IPS DF 6.9 (cell line): ENCODE measurements at regions not wholly inside any gene's neighbourhood (a gene's known extent, or its start where the extent isn't known, plus 50 kb on each side); places are given as distances from the start of the nearest gene placed in this dataset.

ENCODE experiments used
- DNase-seq: peaks from one replicate; pipeline ENCODE4 v3.0.0-alpha.2; 2013; ENCODE audit warnings: low read depth, low spot score
- H3K27ac ChIP-seq: one replicate; pipeline ENCODE4 v1.5.1; 2013; ENCODE audit warnings: low read length, control low read depth
- H3K27me3 ChIP-seq: 2 replicates; pipeline ENCODE4 v1.6.1; 2013; ENCODE audit warnings: mild to moderate bottlenecking, low read length; ENCODE audit not compliant: control insufficient read depth, insufficient read depth
- H3K36me3 ChIP-seq: 2 replicates; pipeline ENCODE4 v1.6.1; 2013; ENCODE audit warnings: low read length; ENCODE audit not compliant: control insufficient read depth, insufficient read depth
- H3K4me1 ChIP-seq: 2 replicates; pipeline ENCODE4 v1.6.1; 2013; ENCODE audit warnings: low read length; ENCODE audit not compliant: control insufficient read depth, insufficient read depth
- H3K4me3 ChIP-seq: 2 replicates; pipeline ENCODE4 v1.5.1; 2013; ENCODE audit warnings: mild to moderate bottlenecking, low read length
- H3K9me3 ChIP-seq: 2 replicates; pipeline ENCODE4 v1.6.1; 2013; ENCODE audit warnings: low read length, inconsistent platforms; ENCODE audit not compliant: control insufficient read depth, insufficient read depth
- WGBS: extraction: QIAGEN DNeasy Blood & Tissue Kit; methylation state at CpG from one replicate; pipeline ENCODE4 v1.1.7; 2013; ENCODE audit warnings: mixed read lengths, missing lambda C conversion rate; ENCODE audit not compliant: insufficient read length, insufficient coverage; 5-methylcytosine and 5-hydroxymethylcytosine counted together

DNA sequence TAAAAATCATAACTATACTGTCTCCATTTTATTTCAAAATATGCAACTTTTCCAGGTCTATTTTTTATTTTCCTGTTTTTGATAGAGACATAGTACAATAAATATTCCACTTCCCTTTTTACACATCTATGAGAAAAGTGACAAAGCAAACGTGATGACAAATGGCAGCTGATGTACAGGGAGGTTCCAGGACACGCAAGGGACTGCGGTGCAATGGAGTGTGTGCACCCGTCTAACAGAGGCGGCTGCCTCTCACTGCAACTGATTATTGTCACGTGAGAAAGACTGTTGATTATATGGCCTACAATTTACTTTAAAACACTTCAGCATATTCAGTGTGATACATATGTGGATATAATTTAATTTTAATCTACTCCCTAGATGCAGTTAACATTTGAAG lies 142.6 kb downstream of the LRRC30 start:
- Histone ChIP-seq H3K36me3 (no peaks in the 10 kb centered on the region), H3K9me3 (no peaks in the 10 kb centered on the region), H3K4me3 (no peak overlapping the region), H3K27ac (no peak overlapping the region), H3K27me3 (no peaks in the 10 kb centered on the region), H3K4me1 (no peaks in the 10 kb centered on the region)
- DNase-seq = no peak
- no CpG with 5 or more reads among the region's 6 CpGs for WGBS

DNA sequence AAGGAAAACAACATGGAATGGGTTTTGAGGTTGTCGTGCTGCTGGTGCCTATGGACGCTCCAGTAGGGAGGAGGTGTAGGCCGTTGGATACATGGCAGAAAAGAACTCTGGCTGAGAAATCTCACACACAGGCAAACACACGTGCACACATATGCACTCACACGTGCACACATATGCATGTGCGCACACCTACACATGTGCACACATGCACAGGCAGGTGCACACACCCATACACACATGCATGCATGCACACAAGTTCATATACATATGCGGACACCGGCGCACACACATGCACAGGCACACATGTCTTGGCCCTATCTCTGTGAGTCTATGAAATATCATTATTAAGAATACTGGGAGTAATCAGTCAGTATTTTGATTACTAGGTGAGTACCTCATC lies 150.4 kb downstream of the LRRC30 start:
- Histone ChIP-seq H3K4me3 (no peak overlapping the region), H3K27ac (no peak overlapping the region), H3K9me3 (no peaks in the 10 kb centered on the region), H3K27me3 (no peaks in the 10 kb centered on the region), H3K4me1 (no peaks in the 10 kb centered on the region), H3K36me3 (no peaks in the 10 kb centered on the region)
- no CpG with 5 or more reads among the region's 9 CpGs for WGBS
- DNase-seq = no peak

DNA sequence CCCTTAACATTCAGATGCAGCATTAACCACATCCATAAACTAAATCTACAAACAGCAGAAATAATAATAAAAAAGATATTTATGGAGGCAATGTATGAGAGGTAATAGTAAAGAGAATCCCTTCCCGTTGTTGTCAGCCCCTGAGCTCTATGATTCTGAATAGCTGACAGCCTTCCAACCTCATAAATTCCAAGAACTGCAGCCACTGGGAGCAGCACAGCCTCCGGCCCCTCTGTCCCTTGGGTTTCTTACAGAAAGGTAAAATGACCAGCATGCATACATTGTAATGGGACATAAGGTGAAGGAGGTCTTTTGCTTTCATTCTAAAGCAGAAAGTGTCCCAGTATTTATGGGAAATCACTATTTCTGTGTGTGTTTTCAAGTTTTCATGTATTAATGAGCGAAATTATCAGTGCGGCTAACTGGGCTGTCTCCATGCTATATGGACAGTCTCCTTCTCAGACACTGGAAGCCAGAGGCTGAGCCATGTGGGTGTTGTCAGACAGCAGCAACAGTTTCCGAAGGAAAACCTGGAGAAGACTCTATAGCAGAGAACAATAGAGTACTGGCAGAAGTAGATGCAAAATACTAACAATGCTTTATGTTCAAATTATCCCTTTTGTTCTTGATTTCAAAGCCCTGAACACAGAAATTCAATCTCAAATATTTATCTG lies 151.6 kb downstream of the LRRC30 start:
- no peak overlapping the region for H3K4me3 ChIP-seq
- no peak overlapping the region for H3K27ac ChIP-seq
- DNase-seq = no peak
- no peaks in the 10 kb centered on the region for H3K4me1 ChIP-seq
- no peaks in the 10 kb centered on the region for H3K9me3 ChIP-seq
- no CpG with 5 or more reads among the region's 5 CpGs for WGBS
- no peaks in the 10 kb centered on the region for H3K36me3 ChIP-seq
- H3K27me3 ChIP-seq = no peaks in the 10 kb centered on the region

DNA sequence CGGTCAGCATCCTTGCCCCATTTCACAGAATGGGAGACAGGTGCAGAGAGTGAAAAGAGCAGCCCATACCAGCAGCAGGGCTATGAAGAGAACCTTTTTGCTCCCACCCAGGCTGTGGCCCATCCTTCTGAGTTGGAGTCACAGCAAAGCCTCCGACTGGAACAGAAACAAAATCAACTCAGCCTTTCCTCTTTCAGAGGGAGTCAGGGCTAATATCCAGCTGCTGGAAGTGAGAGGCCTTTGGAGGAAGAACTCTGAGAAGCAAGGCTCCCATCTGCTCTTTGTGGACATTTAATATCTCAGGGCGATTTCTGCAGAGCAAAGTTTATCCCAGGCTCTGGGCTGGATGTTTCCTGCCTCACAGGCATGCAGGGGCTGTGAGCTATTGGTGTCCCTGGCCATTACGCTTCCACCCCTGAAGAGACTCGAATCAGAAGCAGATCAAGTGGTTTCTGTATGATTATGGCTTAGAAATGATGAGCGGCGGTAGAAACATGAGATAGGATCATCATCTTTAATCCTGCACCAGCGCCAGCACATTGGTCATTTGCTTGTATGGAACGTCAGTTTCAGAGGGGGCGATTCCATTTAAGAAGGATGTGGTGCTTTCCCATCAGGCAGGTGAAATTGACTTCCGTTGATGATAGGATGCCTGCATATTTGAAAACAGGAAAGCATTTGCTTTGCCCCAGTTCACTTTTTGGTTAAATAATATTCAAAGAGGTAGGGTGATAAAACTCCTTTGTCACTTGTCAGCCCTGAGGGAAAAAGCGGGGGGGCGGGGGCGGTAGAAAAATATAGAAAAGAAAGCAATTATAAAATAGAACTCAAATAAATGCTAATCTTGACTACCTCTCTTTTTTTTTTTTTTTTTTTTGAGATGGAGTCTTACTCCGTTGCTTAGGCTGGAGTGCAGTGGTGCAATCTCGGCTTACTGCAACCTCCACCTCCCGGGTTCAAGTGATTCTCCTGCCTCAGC lies 152.4 kb downstream of the LRRC30 start:
- no peak for DNase-seq
- WGBS = no CpG with 5 or more reads among the region's 17 CpGs
- Histone ChIP-seq H3K4me1 (no peaks in the 10 kb centered on the region), H3K4me3 (no peak overlapping the region), H3K9me3 (no peaks in the 10 kb centered on the region), H3K27me3 (no peaks in the 10 kb centered on the region), H3K27ac (no peak overlapping the region), H3K36me3 (no peaks in the 10 kb centered on the region)

DNA sequence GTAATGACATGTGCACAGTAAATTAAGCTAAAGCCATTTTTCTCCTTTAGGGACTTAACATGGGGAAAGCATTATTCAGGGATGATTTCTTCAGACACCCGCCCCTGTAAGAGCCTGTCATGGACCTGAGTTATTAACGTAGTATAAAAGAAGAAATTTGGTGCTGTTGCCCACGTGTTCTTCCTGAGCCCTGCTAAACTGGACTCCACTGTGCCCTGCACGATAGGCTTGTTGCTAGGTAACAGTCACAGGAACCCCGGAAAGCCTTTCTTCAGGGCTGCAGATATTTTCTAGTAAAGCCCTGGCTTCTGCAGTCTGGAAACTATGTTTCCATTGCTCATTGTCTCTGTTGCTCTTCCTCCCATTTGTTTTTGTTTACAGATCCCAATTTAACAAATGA lies 157.9 kb downstream of the LRRC30 start:
- WGBS = no CpG with 5 or more reads among the region's 5 CpGs

DNA sequence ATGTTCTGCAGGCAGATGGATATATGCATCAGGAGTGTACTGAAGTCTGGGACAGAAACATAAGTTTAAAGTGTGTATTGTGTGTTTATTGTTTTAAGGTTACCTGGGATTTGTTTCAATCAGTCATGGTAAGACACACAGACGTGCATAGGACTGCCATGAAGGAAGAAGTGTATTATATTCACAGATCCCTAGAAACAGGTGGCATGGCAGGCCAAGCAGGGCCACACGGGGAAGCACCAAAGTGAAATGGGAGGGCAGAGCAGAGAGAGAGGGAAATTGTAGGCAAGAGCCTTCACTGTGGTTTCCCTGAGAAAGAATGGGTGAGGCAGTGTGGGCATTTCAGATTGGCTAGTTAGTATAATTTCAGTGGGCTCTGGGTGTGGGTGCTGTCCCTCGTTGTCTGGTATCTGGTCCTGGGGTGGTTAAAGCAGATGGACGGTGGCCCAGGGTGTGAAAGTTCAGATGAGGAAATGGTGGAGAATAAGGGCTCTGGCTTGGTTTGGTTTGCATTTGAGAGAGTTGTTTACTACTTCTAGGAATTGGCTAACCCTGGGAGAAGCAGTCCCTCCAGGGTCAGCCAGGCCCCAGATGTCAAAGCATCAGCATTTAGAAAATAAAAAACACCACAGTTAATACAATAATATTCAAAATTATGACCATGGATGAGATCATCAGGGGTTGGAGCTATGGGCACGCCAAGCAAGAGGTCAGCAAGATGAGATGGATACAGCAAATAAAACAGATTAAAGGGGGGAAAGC lies 160.0 kb downstream of the LRRC30 start:
- H3K4me1 ChIP-seq = no peaks in the 10 kb centered on the region
- no peaks in the 10 kb centered on the region for H3K9me3 ChIP-seq
- H3K4me3 ChIP-seq = no peak overlapping the region
- DNase-seq = no peak
- no CpG with 5 or more reads among the region's 5 CpGs for WGBS
- no peak overlapping the region for H3K27ac ChIP-seq
- H3K27me3 ChIP-seq = 0 out of 2 replicates have a peak, but pooled peaks cover 2% of the 10 kb centered on the region
- H3K36me3 ChIP-seq = no peaks in the 10 kb centered on the region

More for the DNA sequence above, 157.9 kb downstream of the LRRC30 start:
- Histone ChIP-seq H3K27me3 (0 out of 2 replicates have a peak, but pooled peaks cover 2% of the 10 kb centered on the region), H3K4me1 (no peaks in the 10 kb centered on the region), H3K9me3 (no peaks in the 10 kb centered on the region), H3K4me3 (no peak overlapping the region), H3K27ac (no peak overlapping the region), H3K36me3 (no peaks in the 10 kb centered on the region)
- no peak for DNase-seq

DNA sequence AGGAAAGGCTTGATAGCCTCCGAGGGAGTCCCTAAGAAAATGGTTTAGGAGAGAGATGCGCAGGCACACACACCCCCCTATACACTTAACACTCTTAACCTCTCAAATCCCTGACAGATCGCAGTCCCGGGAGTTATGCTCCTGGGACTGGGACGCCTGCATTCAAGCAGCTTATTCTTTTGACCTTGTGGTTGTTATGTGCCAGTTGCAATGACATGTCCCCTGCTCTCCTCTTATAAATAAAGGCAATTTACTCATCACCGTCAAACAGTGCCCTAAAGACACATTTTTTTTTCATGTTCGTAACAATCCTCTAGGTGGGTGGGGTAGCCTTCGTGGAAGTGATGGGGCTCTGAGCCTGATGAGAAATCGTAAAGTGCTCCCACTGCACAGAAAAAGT lies 162.2 kb downstream of the LRRC30 start:
- H3K27ac ChIP-seq = no peak overlapping the region
- H3K4me1 ChIP-seq = no peaks in the 10 kb centered on the region
- H3K36me3 ChIP-seq = no peaks in the 10 kb centered on the region
- H3K9me3 ChIP-seq = no peaks in the 10 kb centered on the region
- H3K27me3 ChIP-seq = 0 out of 2 replicates have a peak, but pooled peaks cover 2% of the 10 kb centered on the region
- no peak for DNase-seq
- no CpG with 5 or more reads among the region's 9 CpGs for WGBS
- H3K4me3 ChIP-seq = no peak overlapping the region

DNA sequence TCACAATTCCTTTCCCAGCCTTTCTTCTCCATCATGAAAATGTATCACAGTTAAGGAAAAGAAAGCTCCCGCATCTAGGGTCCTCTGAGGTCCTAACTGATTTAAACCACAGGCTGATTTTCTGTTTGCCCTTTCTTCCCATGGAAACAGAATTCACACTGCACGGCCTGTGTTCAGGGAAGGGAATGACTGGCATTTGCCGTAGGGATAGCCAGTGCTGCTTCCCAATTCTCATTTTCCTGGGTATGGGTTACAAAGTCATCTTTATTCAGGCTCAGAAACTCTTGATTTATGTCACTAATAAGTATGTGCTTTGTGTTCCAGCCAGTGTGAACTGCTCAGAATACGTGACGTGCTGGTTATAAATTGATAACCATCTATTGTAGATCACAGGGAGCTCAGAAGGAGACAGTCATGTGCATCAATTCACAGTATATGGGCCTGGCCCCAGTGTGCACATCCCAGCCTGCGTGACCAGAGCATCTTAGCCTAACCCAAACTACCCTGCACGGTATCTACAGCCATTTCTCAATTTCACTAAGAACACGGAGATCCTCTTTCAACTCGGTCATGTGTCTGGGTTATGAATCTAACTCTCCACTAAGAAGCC lies 163.3 kb downstream of the LRRC30 start:
- 0 out of 2 replicates have a peak, but pooled peaks cover 2% of the 10 kb centered on the region for H3K27me3 ChIP-seq
- DNase-seq = no peak
- no peak overlapping the region for H3K27ac ChIP-seq
- H3K4me3 ChIP-seq = no peak overlapping the region
- no CpG with 5 or more reads among the region's 9 CpGs for WGBS
- no peaks in the 10 kb centered on the region for H3K9me3 ChIP-seq
- H3K4me1 ChIP-seq = no peaks in the 10 kb centered on the region
- H3K36me3 ChIP-seq = no peaks in the 10 kb centered on the region

DNA sequence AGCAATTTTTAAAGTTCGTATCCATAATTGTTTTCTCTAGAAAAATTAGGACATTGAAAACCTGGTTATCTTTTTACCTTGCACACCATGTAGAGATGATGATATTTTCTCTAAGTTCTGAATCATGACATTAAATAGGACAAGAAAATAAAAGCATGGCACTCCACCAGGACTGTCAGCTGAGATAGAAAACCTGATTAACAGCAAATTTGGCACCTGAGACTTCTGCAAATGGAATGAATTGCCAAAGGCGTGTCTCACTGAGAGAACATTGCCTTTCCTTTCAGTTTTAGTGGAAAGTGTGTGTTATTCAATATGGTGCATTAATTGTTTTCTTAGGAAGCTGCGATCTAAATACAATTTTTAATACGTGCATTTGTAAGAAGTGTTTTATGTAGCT lies 164.7 kb downstream of the LRRC30 start:
- DNase-seq = no peak
- no peak overlapping the region for H3K27ac ChIP-seq
- no peaks in the 10 kb centered on the region for H3K9me3 ChIP-seq
- no peaks in the 10 kb centered on the region for H3K4me1 ChIP-seq
- no peaks in the 10 kb centered on the region for H3K36me3 ChIP-seq
- H3K4me3 ChIP-seq = no peak overlapping the region
- WGBS = no CpG with 5 or more reads among the region's 4 CpGs
- 0 out of 2 replicates have a peak, but pooled peaks cover 2% of the 10 kb centered on the region for H3K27me3 ChIP-seq

DNA sequence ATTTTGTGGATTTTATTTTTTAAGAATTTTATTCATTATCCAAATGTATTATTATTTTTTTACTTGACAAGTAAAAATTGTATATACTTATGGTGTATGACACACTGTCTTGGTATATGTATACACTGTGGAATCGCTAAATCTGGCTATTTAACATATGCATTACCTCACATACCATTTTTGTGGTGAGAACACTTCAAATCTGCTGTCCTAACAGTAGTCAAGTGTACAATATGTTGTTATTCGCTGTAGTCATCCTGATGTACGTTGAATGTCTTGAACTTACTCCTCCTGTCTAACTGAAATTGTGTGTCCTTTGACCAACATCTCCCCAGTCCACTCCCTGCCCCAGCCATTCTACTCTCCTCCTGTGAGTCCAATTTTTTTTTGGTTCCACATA lies 153.2 kb upstream of the PTPRM start:
- H3K36me3 ChIP-seq = no peaks in the 10 kb centered on the region
- no CpG with 5 or more reads among the region's 3 CpGs for WGBS
- no peak overlapping the region for H3K4me3 ChIP-seq
- no peaks in the 10 kb centered on the region for H3K4me1 ChIP-seq
- no peak for DNase-seq
- H3K27me3 ChIP-seq = no peaks in the 10 kb centered on the region
- H3K27ac ChIP-seq = no peak overlapping the region
- H3K9me3 ChIP-seq = no peaks in the 10 kb centered on the region
